ENCODE measurements at regions not wholly inside any gene's neighbourhood (a gene's known extent, or its start where the extent isn't known, plus 50 kb on each side); places are given as distances from the start of the nearest gene placed in this dataset.

GRCh38 chr12:19015285-19015684 is 114.2 kb upstream of the PLEKHA5 start:
- Histone ChIP-seq H4K8ac (ENCODE audit: low read depth in 2 of 2, low read length in 2 of 2) (no peak overlapping the region), H3K79me1 (ENCODE audit: low read depth in 1 of 2, low read length in 2 of 2) (no peaks in the 10 kb centered on the region), H4K91ac (ENCODE audit: insufficient read depth, low read depth, low read length) (no peak overlapping the region), H2BK120ac (ENCODE audit: low read depth, low read length) (no peak overlapping the region), H2BK5ac (ENCODE audit: low read depth, low read length, poor library complexity, severe bottlenecking) (no peak overlapping the region), H4K5ac (ENCODE audit: low read depth, low read length) (no peak overlapping the region), H3K27ac (ENCODE audit: insufficient read depth, low read length) (no peak overlapping the region), H3K18ac (ENCODE audit: low read depth, low read length) (no peak overlapping the region), H2BK15ac (ENCODE audit: low read depth, low read length) (no peak overlapping the region), H3K23ac (ENCODE audit: low read depth, low read length) (no peak overlapping the region), H2AK9ac (replicated peaks; ENCODE audit: low read depth, low read length, poor library complexity) (no peak overlapping the region), H3K36me3 (ENCODE audit: control insufficient read depth, insufficient read depth, low read length) (no peaks in the 10 kb centered on the region), H3K9me1 (ENCODE audit: insufficient read depth, low read length) (peaks cover 2% of the 10 kb centered on the region; the same call in 1 of the 2 replicates), H2BK20ac (ENCODE audit: low read depth, low read length) (no peak overlapping the region), H3K9me3 (ENCODE audit: control insufficient read depth, insufficient read depth, low read length) (no peaks in the 10 kb centered on the region), H3K27me3 (ENCODE audit: control insufficient read depth, insufficient read depth, low read length) (no peaks in the 10 kb centered on the region), H3K14ac (replicated peaks; ENCODE audit: low read depth, low read length) (no peak overlapping the region), H3K4me1 (ENCODE audit: control insufficient read depth, insufficient read depth, low read length) (peaks cover 8% of the 10 kb centered on the region), H2AFZ (replicated peaks; ENCODE audit: low read length, poor library complexity) (no peak overlapping the region), H3K4me2 (ENCODE audit: low read depth, low read length) (no peak overlapping the region), H2AK5ac (ENCODE audit: low read depth, low read length) (no peak overlapping the region), H4K20me1 (ENCODE audit: insufficient read depth, low read length) (no peaks in the 10 kb centered on the region), H3K9ac (ENCODE audit: low read depth, low read length) (no peak overlapping the region), H3K56ac (ENCODE audit: extremely low read depth, insufficient read depth, low read length) (no peak overlapping the region), H3K4me3 (ENCODE audit: insufficient read depth, low read depth, low read length) (no peak overlapping the region), H3K4ac (ENCODE audit: low read depth, low read length) (no peak overlapping the region)
- 83% methylated on average over 1 of the region's 5 CpGs; no CpG with 5 or more reads in 1 of the 2 experiments for WGBS, 2 experiments (ENCODE audit: extremely low coverage in 2 of 2, insufficient read length in 1 of 2)
- POLR2A ChIA-PET (ENCODE audit: unreplicated experiment) = no interaction called here
- dilution Hi-C loops (cut with HindIII; ENCODE audit: low sequenced_read_pairs, unreplicated experiment) = no loop called here
- BruUV-seq (replicated peaks) = no TSS peak
- DNase-seq (no peak), ATAC-seq (ENCODE audit: low read depth) (no peak)
- CTCF ChIA-PET = no interaction called here
- in situ Hi-C loops (cut with MboI; ENCODE audit: low sequenced_read_pairs) = no loop called here
- TF ChIP-seq CEBPB (IDR thresholded peaks at IDR 0.05; ENCODE audit: low read depth, low read length) = no peak
- no peak for TF ChIP-seq BHLHE40 (IDR thresholded peaks at IDR 0.05; ENCODE audit: low read depth, low read length)
- TF ChIP-seq MXI1 (IDR thresholded peaks at IDR 0.05; ENCODE audit: borderline replicate concordance, low read depth, low read length) = no peak
- no peak for TF ChIP-seq RFX5 (IDR thresholded peaks at IDR 0.05; ENCODE audit: low read depth, low read length)
- no peak for TF ChIP-seq POLR2A (IDR thresholded peaks at IDR 0.05; ENCODE audit: low read depth, low read length)
- TF ChIP-seq NFE2L2 (IDR thresholded peaks at IDR 0.05; ENCODE audit: low read depth, low read length) = no peak
- no peak for TF ChIP-seq FOS (IDR thresholded peaks at IDR 0.05; ENCODE audit: low read depth, low read length)
- no peak for TF ChIP-seq MAFK (IDR thresholded peaks at IDR 0.05; ENCODE audit: low read depth, low read length)
- no peak for TF ChIP-seq ELK1 (IDR thresholded peaks at IDR 0.05; ENCODE audit: borderline replicate concordance, low read depth, low read length)
- TF ChIP-seq USF2 (IDR thresholded peaks at IDR 0.05; ENCODE audit: low read depth, low read length) = no peak
- no peak for TF ChIP-seq RAD21 (IDR thresholded peaks at IDR 0.05; ENCODE audit: low read length)
- intact Hi-C loops (cut with micrococcal nuclease) = no loop called here

Measured in IMR-90 (cell line).